ENCODE measurements at regions not wholly inside any gene's neighbourhood (a gene's known extent, or its start where the extent isn't known, plus 50 kb on each side); places are given as distances from the start of the nearest gene placed in this dataset.
A peak's percentile ranks its signal among the peaks of the same experiment; 100 is the strongest.

DNA sequence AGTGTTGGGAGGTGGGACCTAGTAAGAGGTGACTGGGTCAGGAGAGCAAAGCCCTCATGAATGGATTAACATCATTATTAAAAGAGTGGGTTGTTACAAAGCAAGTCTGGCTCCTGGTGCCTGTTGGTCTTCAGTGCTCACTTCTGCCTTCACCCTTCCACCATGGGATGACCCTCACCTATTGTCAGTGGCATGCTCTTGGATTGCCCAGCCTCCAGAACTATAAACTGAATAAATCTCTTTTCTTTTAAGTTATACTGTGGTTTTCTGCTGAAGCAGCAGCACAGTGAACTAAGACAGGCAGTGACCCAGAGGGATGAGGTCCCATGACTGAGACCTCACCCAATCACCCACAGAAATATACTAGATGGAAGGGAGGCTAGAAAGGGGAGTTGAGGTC lies 57.5 kb upstream of the ATL2 start:
- no peak overlapping the region for H3K4me3 Mint-ChIP-seq (ENCODE audit: unreplicated experiment)

GRCh38 chr2:38433607-38433975 lies 56.5 kb upstream of the ATL2 start:
- H3K27me3 Mint-ChIP-seq (ENCODE audit: insufficient read depth, unreplicated experiment), result no peaks in the 10 kb centered on the region
- no peaks in the 10 kb centered on the region for H3K9me3 Mint-ChIP-seq (ENCODE audit: unreplicated experiment)
- DNase-seq, result no peak
- Histone ChIP-seq H3K4me3 (ENCODE audit: low read depth, low read length) (no peak overlapping the region), H3K9me3 (no peaks in the 10 kb centered on the region), H3K4me1 (peaks cover 16% of the 10 kb centered on the region), H3K27me3 (replicated peaks; ENCODE audit: control insufficient read depth, insufficient read depth, low read length) (no peaks in the 10 kb centered on the region), H3K36me3 (ENCODE audit: control insufficient read depth, insufficient read depth, low read length) (no peaks in the 10 kb centered on the region)
- no peak overlapping the region for H3K27ac Mint-ChIP-seq (ENCODE audit: unreplicated experiment)
- TF ChIP-seq CTCF (IDR thresholded peaks at IDR 0.05; ENCODE audit: insufficient read depth in 1 of 2, low read depth in 1 of 2, low read length in 1 of 2, severe bottlenecking in 1 of 2, unreplicated experiment in 1 of 2), result no peak
- no peaks in the 10 kb centered on the region for H3K36me3 Mint-ChIP-seq (ENCODE audit: insufficient read depth, unreplicated experiment)
- intact Hi-C loops (cut with micrococcal nuclease; ENCODE audit: unreplicated experiment), result no loop called here
- no TSS peak for BruUV-seq (replicated peaks)
- ChIA-PET CTCF (no interaction called here), POLR2A (no interaction called here)
- H3K4me3 Mint-ChIP-seq (ENCODE audit: unreplicated experiment), result no peak overlapping the region
- peaks cover 3% of the 10 kb centered on the region for H3K4me1 Mint-ChIP-seq (ENCODE audit: low read depth, unreplicated experiment)

More for the DNA sequence above, 57.5 kb upstream of the ATL2 start:
- Mint-ChIP-seq H3K27ac (ENCODE audit: unreplicated experiment) (no peak overlapping the region), H3K4me1 (ENCODE audit: low read depth, unreplicated experiment) (peaks cover 10% of the 10 kb centered on the region), H3K9me3 (ENCODE audit: unreplicated experiment) (no peaks in the 10 kb centered on the region), H3K36me3 (ENCODE audit: insufficient read depth, unreplicated experiment) (no peaks in the 10 kb centered on the region), H3K27me3 (ENCODE audit: insufficient read depth, unreplicated experiment) (no peaks in the 10 kb centered on the region)
- Histone ChIP-seq H3K4me1 (peaks cover 22% of the 10 kb centered on the region), H3K9me3 (no peaks in the 10 kb centered on the region), H3K36me3 (ENCODE audit: control insufficient read depth, insufficient read depth, low read length) (no peaks in the 10 kb centered on the region), H3K27me3 (replicated peaks; ENCODE audit: control insufficient read depth, insufficient read depth, low read length) (no peaks in the 10 kb centered on the region), H3K4me3 (ENCODE audit: low read depth, low read length) (no peak overlapping the region)
- no peak for DNase-seq
- POLR2A ChIA-PET, result no interaction called here
- CTCF ChIA-PET, result no interaction called here
- intact Hi-C loops (cut with micrococcal nuclease; ENCODE audit: unreplicated experiment), result no loop called here
- TF ChIP-seq CTCF (IDR thresholded peaks at IDR 0.05; ENCODE audit: insufficient read depth in 1 of 2, low read depth in 1 of 2, low read length in 1 of 2, severe bottlenecking in 1 of 2, unreplicated experiment in 1 of 2), result no peak
- BruUV-seq (replicated peaks), result no TSS peak

GRCh38 chr2:38432820-38433606 lies 55.9 kb upstream of the ATL2 start:
- no TSS peak for BruUV-seq (replicated peaks)

More at GRCh38 chr2:38432820-38433606, 55.9 kb upstream of the ATL2 start:
- POLR2A ChIA-PET, result interaction anchor here (0.6 kb wide), 1 partner anchor 318 kb away, joined by 3 read pairs; no protein-coding TSS in a partner anchor
- TF ChIP-seq CTCF (IDR thresholded peaks at IDR 0.05; ENCODE audit: insufficient read depth in 1 of 2, low read depth in 1 of 2, low read length in 1 of 2, severe bottlenecking in 1 of 2, unreplicated experiment in 1 of 2), result no peak
- intact Hi-C loops (cut with micrococcal nuclease; ENCODE audit: unreplicated experiment), result no loop called here
- Histone ChIP-seq H3K36me3 (ENCODE audit: control insufficient read depth, insufficient read depth, low read length) (no peaks in the 10 kb centered on the region), H3K27me3 (replicated peaks; ENCODE audit: control insufficient read depth, insufficient read depth, low read length) (no peaks in the 10 kb centered on the region), H3K9me3 (no peaks in the 10 kb centered on the region), H3K4me1 (peaks cover 12% of the 10 kb centered on the region), H3K4me3 (ENCODE audit: low read depth, low read length) (no peak overlapping the region)
- H3K4me1 Mint-ChIP-seq (ENCODE audit: low read depth, unreplicated experiment), result no peaks in the 10 kb centered on the region
- DNase-seq, result peak; percentile 44 to 59
- H3K27me3 Mint-ChIP-seq (ENCODE audit: insufficient read depth, unreplicated experiment), result no peaks in the 10 kb centered on the region
- no peak overlapping the region for H3K27ac Mint-ChIP-seq (ENCODE audit: unreplicated experiment)
- CTCF ChIA-PET, result no interaction called here
- no peaks in the 10 kb centered on the region for H3K9me3 Mint-ChIP-seq (ENCODE audit: unreplicated experiment)
- no peak overlapping the region for H3K4me3 Mint-ChIP-seq (ENCODE audit: unreplicated experiment)
- H3K36me3 Mint-ChIP-seq (ENCODE audit: insufficient read depth, unreplicated experiment), result no peaks in the 10 kb centered on the region

All from Caco-2 (cell line).